SU-DHL-6 (cell line): ENCODE measurements at regions not wholly inside any gene's neighbourhood (a gene's known extent, or its start where the extent isn't known, plus 50 kb on each side); places are given as distances from the start of the nearest gene placed in this dataset.

Source experiments
- CTCF ChIP-seq: fragments of 200-600 bp; sonication (generic); IDR thresholded peaks from one replicate; pipeline ENCODE4 v1.5.1; 2017; ENCODE audit warnings: antibody characterized with exemption, mild to moderate bottlenecking, low read length, moderate library complexity; ENCODE audit not compliant: insufficient read depth, poor library complexity, severe bottlenecking
- EZH2phosphoT487 ChIP-seq: fragments of 200-600 bp; sonication (generic), shearing (Covaris generic); conservative IDR thresholded peaks from 2 replicates; pipeline ENCODE4 v1.6.1; 2018; ENCODE audit warnings: mild to moderate bottlenecking, antibody characterized with exemption, low read length, moderate library complexity, mixed read lengths

- TF ChIP-seq EZH2phosphoT487, result no peak
- TF ChIP-seq CTCF, result no peak
Observed at GRCh38 chr3:40598962-40599361, 74.2 kb downstream of the ZNF621 start.
